ENCODE measurements at regions not wholly inside any gene's neighbourhood (a gene's known extent, or its start where the extent isn't known, plus 50 kb on each side); places are given as distances from the start of the nearest gene placed in this dataset.

DNA sequence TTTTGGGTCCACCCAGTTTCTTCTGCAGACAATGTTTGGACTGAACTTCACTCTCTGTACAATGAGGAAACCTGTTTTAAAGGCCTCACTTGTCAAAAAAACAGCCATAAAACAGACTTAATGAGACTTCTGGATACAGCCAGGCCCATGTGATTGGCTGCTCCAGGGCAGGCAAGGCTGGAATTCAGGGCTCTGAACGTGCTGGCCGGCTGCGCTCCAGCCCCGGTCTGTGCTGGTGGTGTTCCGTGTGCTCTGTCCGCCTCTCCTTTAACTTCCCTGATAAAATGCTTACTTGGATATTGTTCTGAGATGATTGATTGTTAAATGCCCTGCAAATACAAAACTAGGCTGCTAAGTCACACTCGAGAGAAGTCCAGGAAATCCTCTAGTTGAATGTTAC, 131.2 kb upstream of the KLF4 start:
- DNase-seq, result no peak

GRCh38 chr9:107620236-107620635, 130.7 kb upstream of the KLF4 start:
- no peak for DNase-seq

GRCh38 chr9:107615321-107615720, 125.8 kb upstream of the KLF4 start:
- DNase-seq, result no peak

DNA sequence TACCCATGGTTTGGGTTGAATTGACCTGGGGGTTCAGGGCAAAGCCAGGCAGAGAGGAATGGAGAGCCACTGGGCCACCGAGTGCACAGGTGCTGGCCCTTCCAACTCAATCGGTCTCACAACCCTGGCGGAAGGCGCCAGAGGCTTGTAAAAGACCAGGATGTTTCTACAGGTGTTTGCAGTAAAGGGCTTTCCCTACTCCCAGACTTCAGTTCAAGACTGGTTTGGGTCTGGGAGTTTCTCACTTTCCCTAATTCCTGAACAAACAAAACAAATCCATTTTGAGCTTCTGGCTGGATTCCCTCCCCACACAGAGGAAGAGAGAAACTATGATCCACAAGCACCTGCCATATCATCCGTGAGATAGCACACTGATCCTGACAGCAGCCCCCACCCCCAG, 125.2 kb upstream of the KLF4 start:
- no peak for DNase-seq

DNA sequence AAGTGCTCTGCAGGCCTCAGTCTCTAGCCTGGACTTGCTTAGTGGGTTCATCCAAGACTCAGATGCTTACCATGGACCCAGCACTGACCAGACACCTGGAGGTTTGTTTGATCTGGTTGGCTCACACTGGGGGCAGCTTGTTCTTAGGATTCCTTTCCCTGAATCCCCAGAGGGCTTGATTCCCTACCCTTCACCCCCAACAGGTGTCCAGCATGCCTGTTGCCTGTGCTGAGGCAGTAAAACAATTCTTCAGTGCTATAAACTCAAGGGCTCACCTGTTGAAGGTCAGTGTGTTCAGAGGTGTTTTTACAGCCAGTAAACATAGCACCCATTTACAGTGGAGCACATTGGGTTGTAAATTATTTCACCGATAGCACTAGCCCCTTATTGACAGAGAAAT, 123.8 kb upstream of the KLF4 start:
- DNase-seq, result no peak

DNA sequence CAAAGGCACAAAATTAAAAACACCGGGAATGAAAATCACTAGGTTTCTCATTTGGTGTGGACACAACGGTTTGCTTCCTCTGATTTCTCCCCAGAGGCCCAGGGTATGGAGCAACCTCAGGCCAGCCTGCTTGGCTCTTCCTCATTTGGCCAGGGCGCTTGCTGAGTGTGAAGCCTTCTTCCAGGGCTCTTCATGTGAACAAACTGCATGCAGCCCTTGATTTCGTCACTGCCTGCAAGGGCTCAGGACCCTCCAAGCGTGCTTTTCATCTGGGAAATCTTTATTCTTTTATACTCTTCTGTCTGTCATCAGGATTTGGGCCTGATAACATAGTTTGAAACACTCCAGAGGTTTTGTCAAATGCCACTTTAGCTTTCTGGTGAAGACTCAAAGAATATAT, 122.6 kb upstream of the KLF4 start:
- no peak for DNase-seq

- DNase-seq, result no peak
Measured at GRCh38 chr9:107609547-107609946, 120.0 kb upstream of the KLF4 start.

GRCh38 chr9:107606149-107606790, 116.7 kb upstream of the KLF4 start:
- no peak for DNase-seq

- DNase-seq, result no peak
Measured at GRCh38 chr9:107605041-107605440, 115.5 kb upstream of the KLF4 start.

- DNase-seq, result no peak
Measured at GRCh38 chr9:107603281-107603680, 113.7 kb upstream of the KLF4 start.

DNA sequence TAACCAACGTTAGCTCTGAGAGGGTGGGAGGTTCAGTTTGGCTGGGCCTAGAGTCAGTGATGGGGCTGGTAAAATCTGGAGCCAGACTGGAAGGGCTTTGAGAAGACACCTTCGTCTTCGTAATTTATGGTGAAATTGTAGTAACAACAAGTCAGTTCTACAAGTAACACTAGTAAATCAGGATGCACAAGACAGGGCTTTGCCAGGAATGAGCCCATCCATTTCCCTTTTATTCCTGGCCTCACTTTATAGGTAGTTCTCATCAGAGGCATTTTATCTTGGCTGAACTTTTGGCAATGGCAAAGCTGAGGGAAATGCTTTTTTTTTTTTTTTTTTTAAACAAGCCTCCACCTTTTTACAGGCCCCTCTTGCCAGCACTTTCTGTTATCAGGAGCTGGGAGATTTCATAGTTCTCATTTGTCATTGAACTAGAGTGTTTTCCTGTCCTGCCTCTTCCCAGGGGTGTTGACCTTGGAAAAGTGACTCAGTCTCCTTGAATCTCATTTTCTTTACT, 110.5 kb upstream of the KLF4 start:
- DNase-seq, result no peak

DNA sequence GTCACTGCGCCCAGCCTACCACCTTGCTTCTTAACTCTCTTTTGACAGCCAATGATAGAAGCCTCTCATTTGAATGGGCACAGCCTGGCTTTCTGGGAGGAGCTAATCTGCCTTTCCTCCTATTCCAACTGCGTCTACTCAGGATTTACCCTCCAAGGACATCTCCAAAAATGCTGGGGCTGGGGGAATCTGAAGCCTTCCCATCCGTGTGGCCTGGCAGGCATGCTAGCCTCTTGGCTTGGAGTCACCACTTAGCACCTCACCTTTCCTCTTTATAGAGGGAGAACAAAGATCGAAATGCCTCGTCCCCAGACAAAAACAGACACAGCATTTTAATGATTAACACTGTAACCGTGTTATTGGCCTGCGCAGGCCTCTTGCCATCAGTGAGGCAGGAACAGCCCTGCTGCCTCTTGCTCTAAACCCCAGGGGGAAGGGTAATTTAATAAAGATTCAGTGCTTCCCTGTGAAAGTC, 108.2 kb upstream of the KLF4 start:
- DNase-seq, result no peak

DNA sequence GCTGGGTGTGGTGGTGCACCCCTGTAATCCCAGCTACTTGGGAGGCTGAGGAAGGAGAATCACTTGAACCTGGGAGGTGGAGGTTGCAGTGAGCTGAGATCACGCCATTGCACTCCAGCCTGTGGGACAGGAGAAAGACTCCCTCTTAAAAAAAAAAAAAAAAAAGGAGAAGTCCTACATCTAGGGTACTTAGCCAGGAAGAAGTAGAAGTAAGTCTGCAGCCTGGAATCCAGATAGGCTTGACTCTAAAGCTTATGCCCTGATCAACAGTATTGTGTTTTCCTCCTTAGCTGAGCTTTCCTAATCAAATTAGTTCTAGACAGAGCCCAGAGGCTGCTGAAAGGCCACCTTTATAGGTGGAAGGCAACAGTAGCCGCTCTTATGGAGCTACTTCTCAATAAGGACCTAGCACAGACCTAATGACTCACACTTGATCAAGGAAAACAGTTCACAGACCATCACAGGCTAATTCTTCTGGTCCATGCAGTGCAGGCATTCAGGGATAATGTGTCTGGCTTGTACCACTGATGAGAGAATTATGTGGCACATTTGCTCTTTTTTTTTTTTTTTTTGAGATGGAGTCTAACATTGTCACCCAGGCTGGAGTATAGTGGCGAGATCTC, 105.5 kb upstream of the KLF4 start:
- no peak for DNase-seq

- no peak for DNase-seq
Measured at GRCh38 chr9:107593224-107593870, 103.8 kb upstream of the KLF4 start.

DNA sequence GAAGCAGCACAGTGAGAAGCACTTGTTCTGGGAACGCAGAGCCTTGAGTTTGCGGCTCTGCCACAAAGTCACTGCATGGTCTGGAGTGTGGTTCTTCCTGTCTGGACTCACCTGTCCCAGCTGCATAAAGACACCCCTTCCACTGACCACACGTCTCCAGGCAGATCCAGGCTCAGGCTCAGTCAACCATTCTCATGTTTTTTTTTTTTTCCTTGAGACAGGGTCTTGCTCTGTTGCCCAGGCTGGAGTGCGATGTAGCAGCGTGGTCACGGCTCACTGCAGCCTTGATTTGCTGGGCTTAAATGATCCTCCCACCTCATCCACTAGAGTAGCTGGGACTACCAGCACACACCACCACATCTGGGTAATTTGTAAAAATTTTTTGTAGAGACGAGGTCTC, 102.9 kb upstream of the KLF4 start:
- DNase-seq, result no peak

DNA sequence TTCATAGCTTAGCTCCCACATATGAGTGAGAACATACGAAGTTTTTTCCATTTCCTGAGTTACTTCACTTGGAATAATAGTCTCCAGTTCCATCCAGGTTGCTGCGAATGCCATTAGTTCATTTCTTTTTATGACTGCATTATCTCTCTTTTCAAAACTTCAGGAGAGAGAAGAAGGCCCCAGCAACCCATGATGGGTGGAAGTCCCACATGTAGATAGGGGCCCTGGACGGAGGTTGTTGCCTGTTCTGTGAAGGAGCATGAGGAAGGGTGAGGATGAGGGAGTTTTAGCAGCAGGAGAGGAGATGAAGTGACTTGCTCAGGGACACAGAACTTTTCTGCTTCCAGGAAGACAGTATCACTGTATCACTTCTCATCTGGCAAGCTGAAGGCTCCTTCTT, 102.2 kb upstream of the KLF4 start:
- DNase-seq, result no peak

GRCh38 chr9:107588393-107588792, 98.8 kb upstream of the KLF4 start:
- no peak for DNase-seq

DNA sequence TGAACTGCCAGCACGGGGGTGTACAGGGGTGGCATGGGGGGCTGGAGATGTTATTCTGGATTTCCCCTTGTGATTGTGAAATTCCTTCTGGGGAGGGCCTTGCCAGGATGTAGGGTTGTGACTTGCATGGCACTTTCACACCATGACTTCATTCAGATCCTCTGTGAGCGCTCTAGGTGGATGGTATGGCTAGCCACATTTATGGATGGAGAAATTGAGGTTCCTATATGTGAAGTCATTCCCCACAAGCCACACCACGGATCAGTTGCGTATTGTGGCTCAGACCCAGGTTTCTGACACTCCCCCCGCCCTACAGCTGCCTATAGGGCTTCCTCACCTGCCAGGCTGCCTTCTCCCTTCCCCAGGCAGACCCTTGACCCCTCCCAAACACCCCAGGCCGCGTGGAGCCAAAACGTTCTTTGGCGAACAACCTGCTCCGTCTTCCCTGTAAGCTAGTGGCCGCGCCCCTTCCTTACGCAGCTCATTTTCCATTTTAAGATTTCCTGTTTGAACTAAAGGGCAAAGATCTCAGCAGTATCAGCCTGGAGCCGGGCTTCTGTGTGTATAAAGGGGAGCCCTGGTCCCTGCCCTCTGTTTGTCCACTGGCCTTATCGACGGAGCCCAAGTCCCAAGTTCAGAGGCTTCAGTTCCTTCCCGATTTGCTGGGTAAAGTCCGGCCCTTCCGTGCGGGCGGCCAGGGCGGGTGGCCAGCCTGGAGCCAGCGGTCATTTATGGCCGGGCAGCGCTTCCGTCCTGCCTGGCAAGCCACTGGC, 97.8 kb upstream of the KLF4 start:
- no peak for DNase-seq

DNA sequence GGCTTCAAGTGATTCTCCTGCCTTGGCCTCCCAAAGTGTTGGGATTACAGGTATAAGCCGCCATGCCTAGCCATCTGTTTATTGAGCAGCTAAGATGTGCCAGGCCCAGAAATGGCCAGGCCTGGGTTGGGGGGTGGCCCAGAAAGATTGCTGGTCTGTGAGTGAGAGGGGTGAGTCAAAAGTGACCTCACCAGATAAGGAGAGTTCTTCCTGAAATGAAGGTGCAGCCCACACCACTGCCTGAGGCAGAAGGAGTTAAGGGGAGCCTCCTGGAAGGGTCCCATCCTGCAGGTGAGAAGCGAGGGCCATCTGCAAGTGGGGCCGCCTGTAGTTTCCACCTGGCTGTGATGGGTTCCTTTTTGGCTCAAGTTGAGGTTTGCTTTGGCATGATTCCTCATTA, 96.9 kb upstream of the KLF4 start:
- no peak for DNase-seq

GRCh38 chr9:107585465-107585864, 95.9 kb upstream of the KLF4 start:
- DNase-seq, result no peak

DNA sequence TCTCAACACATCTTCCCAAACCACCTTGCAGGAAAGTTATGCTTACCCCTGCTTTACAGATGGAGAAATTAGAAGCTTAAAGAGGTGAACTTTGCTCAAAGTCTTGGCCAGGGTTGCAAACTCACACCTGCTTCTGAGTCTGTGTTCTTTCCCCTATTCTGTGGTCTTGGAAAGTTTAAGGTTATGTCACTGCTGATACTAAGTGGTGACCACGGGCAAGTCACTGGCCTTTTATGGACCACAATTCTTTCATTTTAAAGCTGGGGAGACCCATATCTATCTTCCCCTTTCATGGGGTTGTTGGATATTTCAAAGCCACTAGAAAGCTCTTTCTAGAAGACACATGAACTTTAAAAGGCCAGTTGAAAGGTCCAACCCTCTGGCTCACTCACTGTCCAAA, 95.4 kb upstream of the KLF4 start:
- DNase-seq, result no peak

DNA sequence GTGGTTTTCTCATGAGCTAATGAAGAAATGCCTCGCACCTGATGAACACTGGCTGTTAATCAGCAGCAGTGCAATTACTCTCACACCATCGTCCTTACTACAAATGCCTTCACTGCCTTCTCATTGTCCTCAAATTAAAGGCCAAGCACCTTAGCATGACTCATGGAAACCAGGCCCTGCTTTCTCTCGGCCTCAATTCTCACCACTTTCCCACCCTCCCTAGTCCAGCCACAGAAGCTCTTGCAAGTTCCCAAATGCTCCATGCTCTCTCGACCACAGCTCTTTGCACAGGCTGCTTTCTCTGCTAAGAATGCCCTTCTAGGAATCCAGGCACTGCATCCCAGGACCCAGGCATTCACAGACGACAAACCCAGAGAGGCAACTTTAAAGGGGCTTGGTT, 94.6 kb upstream of the KLF4 start:
- no peak for DNase-seq

DNA sequence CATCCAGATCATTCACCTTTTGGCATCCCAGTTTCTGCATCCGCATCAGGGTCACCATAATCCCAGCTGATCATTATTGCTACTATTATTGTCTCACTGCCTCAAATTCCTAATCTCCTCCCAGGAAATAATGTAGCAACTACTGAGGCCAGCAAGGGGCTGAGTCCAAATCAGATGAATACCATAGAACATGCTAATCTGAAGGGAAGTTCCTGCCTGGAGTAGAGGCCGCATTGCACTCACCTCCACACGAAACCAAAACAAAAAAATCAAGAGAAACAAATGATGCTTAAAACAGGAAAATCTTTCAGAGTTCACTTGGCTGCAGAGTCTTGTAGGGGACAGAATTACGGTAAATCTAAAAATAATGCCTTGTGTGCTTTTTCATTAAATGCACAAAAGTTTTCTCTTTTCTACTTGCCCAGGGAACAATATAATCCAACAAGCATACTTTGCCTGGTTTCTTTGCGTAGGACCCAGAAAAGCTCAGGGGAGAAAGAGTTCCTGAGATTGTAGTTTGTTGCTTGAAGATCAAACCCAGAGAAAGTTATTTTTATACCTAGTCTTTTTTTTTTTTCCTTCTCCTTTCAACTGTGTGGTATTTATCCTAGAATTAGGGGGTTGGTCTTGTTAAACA, 87.7 kb upstream of the KLF4 start:
- DNase-seq, result no peak

Data from cerebellar nuclear complex (tissue), 1 donor.